ENCODE measurements at regions not wholly inside any gene's neighbourhood (a gene's known extent, or its start where the extent isn't known, plus 50 kb on each side); places are given as distances from the start of the nearest gene placed in this dataset.

- no peak for DNase-seq (ENCODE audit: low read depth in 2 of 2)
These were observed 204.2 kb upstream of the TBC1D5 start for GRCh38 chr3:17946619-17947018.

DNA sequence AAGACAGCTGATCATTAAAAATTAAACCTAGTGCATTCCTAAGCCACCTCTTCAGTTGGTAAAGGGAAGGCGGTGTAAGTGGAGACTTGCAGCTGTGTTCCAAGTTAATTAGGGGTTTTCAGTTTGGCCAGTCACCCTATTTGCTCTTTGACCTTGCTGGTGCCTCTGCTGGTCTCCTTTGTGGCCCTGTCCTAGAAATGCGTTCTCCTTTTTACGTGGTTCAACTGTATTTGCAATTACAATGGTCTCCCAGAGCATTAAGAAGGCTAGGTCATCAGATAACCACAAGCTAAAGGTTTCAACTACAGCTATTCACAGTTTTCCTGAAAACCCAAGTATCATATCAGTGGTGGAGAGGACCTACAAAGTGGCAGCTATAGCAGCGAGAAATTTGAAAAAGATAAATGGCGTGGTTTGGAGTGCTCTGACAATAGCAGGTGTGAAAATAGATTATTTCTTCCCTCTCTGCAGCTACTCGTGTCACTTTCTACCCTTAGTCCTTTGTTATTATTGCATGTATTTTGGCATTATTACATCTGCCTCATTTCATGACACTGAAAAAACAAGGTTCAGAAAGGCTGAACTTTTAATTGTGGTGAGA is 203.5 kb upstream of the TBC1D5 start:
- no peak for DNase-seq (ENCODE audit: low read depth in 2 of 2)

DNA sequence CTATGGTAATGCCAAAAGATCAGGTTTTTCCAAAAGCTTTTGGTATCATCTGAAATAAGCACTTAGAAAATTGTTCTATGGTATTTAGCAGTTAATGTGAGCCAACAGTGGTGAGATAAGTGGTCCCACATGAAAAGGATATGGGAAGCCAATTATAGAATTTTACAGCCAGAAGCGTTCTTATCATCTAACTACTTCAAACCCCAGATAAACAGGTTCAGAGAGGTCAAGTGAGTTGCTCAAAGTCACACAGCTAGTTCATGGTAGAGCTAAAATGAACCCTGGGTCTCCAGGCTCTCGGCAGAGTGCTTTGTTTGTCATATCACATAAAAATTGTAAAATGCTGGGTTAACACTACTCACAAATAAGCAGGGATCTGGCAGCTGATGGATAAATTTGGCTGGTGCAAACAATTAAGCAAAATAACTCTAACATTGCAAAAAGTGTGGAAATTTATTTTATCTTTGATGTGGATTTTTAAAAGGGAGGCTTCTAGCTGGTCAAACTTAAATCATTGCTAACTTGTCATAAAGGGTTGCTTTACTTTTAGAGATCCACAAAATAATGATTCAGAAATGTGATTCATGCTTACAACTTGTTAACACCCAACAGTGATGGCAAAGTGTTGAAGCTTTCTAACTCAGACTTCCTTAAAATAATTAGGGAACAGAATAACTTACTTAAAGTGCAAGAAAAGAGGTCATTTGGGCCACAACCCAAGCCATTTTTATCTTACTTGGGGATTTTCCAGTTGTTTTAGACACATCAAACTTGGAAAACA is 202.8 kb upstream of the TBC1D5 start:
- no peak for DNase-seq (ENCODE audit: low read depth in 2 of 2)

GRCh38 chr3:17942856-17943255 is 200.4 kb upstream of the TBC1D5 start:
- DNase-seq (ENCODE audit: low read depth in 2 of 2) = no peak

- no peak for DNase-seq (ENCODE audit: low read depth in 2 of 2)
These were observed 199.3 kb upstream of the TBC1D5 start for GRCh38 chr3:17941766-17942165.

DNA sequence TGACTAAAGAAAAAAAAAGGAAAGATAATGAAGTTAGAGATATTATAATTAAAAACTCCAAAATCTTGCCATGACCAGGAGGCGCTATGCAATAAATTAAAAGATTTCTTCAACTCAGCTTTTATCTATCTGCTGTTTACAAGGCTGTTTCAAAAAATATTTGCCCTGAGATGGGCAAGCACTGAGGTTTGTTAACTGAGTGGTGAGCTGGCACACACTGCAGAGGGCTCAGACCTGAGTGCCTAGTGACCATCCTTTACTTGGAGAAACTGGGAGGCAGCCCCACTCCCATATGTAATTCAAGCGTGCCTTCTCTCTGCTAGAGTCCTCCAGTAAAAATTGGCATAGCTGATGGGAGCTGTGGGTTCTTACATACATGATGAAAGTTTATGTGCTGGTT is 198.7 kb upstream of the TBC1D5 start:
- DNase-seq (ENCODE audit: low read depth in 2 of 2) = no peak

GRCh38 chr3:17939157-17939556 is 196.7 kb upstream of the TBC1D5 start:
- DNase-seq (ENCODE audit: low read depth in 2 of 2) = no peak

DNA sequence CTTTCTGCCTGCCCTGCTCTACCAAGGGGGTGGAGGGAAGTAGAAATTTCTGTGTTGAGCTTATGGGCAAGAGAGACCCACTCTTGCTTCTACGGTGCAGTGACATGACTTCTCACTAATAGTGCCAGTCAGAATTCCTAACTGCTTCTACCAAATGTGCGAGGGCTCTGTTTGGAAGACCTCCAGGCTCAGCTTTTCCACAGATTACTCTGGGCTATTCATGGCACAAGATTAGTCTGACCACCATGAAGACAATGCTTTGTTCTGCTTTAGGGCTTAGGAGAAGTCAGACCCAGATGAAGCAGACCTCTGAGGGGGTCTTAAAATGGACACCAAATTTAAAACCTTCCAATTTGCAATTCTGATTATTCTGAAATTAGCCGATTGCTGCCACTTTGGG is 195.9 kb upstream of the TBC1D5 start:
- DNase-seq (ENCODE audit: low read depth in 2 of 2) = no peak

DNA sequence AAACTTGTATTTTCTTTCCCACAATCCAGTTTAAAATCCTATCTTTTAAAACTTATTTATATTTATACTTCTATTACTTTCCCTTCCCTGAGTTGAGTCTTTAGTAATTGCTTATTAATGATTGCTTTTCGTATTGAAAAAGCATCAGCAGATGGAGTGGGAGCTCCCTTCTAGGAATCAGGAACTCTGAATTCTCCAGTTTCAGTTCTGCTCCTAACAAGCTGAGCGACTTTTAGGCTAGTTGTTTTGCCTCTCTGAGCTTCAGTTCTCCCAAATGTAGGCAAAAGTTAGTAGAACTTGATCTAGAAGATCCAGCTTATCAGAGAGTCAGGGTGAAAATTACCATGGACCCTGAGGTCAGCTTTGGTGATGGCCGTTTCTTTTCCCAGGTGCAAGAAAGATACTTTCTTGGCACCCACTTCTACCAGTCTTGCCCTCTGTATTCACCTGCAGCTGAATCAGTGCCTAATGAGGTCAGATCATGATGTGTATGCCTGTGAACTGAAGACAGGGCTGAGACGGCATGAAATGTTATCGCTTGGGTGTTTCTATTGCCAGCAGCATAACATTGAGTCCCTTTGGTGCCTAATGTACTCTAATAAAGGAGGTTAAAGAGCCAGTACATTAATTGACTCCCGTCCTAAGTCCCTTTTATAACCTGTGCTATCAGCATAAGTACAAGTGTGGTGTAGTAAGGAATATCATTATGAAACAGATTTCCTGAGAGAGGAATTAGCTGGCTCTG is 194.5 kb upstream of the TBC1D5 start:
- DNase-seq (ENCODE audit: low read depth in 2 of 2) = no peak

GRCh38 chr3:17935222-17935621 is 192.8 kb upstream of the TBC1D5 start:
- no peak for DNase-seq (ENCODE audit: low read depth in 2 of 2)

- no peak for DNase-seq (ENCODE audit: low read depth in 2 of 2)
These were observed 189.8 kb upstream of the TBC1D5 start for GRCh38 chr3:17932136-17932771.

DNA sequence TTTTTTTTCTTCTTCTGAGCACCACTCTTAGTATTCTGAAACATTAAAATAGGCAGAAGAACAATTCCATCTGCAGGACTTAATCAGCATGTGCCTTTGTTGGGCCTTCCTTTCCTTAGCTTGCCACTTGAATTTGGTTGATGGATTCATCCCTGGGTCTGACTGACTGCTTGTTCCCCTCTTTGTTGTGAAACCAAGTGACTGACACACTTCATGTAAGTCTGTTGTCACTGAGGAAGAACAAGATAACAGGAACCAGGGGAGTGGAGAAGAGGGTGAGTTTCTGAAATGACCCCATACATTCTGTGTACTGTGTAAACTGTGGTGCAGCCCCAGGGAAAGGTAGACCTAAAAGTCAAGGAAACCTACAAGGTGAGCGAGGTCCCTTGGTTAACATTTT is 188.7 kb upstream of the TBC1D5 start:
- no peak for DNase-seq (ENCODE audit: low read depth in 2 of 2)

DNA sequence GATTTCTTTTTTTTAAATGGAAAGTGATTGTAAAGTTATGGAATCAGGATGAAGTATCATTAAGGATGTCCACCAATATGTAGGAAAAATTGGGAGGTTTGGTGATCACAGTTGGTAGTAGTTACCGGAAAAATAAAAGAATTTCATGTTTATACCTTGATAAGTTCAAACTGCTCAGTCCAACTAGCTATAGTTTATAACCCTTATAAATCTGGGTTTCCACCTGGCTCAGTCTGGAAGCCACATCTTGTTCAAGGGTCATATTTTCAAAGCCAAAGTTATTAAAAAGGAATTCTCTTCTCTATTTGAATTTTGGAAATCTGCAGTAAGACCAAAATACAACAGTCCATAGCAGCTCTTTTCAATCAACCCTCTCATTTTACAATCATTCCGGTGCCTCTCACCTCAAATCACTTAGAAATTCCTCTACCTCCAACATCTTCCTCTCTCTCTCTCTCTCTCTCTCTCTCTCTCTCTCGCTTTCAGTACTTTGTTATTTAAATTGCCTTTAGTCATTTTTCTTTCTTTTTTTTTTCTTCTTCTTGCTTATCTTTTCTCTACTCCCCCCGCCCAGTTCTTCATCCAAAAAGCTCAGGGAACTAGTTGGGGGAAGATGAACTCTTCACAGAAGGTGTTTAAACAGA is 186.2 kb upstream of the TBC1D5 start:
- DNase-seq (ENCODE audit: low read depth in 2 of 2) = no peak

- no peak for DNase-seq (ENCODE audit: low read depth in 2 of 2)
These were observed 184.6 kb upstream of the TBC1D5 start for GRCh38 chr3:17927036-17927435.

DNA sequence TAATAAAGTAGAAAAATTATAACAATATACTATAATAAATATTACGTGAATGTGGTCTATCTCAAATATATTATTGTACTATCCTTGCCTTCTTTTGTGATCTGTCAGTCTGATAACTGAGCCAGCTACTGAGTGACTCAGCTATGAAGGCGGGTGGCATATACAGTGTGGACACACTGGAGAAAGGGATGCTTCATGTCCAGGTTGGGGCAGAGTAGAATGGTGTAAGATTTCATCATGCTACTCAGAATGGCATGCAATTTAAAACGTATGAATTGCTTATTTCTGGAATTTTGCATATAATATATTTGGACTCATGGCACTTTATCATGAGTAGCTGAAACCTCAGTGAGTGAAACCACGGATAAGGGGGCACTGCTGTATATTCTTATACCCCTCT is 172.9 kb upstream of the TBC1D5 start:
- no peak for DNase-seq (ENCODE audit: low read depth in 2 of 2)

- DNase-seq (ENCODE audit: low read depth in 2 of 2) = no peak
These were observed 170.9 kb upstream of the TBC1D5 start for GRCh38 chr3:17913359-17913758.

DNA sequence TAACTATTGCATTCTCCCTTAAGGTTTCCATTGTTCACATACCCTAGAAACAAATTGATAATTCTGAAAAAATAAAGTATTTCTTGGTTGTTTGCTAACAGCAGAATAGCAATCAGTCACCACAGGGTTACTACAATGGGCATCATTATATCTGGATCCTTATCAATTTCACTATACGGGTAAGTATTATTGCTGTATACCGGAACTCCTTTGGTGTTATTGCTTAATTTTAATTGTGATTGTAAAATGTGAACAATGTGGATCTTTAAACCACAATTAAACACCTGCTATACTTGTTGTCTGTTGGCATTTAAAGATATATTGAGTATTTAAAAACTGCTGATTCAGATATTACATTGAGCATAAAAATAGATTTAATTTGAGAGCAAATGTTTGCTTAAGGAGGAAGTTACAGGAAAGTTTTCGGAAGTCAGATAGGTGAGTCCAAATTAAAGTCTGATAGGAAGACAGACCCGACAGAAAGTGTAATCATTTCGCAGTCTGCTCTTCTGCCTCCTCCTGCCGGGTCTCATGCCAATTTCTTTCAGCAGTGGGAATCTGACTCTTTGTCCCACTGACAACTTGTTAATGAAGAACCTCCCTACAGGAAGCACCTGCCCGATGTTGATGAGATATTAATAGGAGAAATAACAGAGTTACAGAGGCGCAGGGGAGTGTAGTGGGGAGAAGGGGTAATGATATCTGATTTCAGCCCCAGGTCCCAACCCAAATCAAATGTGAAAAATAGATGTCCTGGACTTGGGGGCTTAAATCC is 169.7 kb upstream of the TBC1D5 start:
- DNase-seq (ENCODE audit: low read depth in 2 of 2) = no peak

DNA sequence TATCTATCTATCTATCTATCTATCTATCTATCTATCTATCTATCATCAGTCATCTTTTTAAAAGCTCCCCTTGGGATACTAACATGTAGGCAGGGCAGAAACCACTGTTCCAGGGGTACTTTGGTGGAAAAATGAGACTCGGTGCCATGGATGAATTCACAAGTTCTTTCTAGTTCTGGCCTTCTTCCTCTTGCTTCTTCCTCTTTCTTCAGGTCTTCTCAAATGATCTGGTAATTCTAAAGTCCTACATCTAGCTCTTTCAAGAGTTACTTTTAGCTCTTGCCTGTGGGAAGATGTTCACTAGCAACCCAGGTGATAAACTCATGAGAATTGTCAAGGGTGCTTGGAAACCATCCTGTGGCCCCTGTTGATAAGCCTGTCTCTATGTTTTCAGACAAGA is 168.5 kb upstream of the TBC1D5 start:
- no peak for DNase-seq (ENCODE audit: low read depth in 2 of 2)

DNA sequence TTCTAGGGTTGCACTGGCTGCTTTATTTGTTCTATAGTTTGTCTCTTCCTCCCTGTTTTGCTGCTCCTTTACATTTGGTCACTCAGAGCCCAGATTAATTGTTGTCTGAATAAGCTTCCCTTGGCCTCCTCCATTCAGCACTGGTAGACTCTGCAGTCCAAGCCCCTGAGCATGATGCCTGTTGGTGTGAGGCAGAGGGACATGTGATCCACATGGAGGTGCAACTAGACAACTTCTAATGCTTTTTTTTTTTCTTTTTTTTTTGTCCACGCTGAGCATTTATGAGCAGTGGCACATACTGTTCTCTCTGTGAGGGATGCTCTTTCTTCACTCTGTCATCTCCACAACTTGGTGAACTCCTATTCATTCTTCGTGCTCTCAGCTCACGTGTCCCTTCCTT is 167.3 kb upstream of the TBC1D5 start:
- DNase-seq (ENCODE audit: low read depth in 2 of 2) = no peak

DNA sequence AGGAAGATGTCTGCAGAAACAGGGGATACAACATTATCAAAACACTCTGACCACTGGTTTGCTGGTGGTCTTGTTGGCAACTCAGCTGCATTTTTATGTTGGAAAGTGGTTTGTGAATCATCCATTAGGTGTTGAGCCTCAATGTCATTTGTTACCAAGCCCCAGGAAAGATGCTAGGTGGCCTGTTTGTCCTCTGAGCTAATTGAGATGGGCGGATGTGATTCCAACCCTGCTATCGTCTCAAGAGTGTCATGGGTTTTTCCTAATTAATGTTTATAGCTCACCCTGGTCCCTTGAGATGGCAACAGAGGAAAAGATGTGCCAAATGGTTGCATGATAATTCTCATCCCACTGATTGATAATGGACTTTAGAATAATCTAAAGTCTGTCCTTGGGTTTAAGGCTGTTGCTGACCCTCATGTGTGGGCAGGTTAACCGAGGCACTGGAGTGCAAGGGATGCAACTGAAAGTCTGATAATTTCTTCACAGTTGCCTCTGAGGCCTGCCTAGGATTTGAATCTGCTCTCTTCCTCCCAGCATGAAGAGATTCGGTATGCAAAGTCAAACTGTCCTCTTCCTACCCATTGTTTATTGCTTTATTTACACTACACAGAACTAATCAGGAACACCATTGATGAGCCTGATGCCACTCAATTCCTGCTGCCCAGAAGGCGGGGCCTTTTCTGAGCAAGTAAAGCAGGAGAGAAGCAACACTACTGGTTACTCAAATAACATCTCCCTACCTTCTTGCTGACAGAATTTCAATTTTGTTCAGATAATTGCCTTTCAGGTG is 166.2 kb upstream of the TBC1D5 start:
- DNase-seq (ENCODE audit: low read depth in 2 of 2) = no peak

All from activated CD4-positive, alpha-beta T cell treated with anti-CD3 and anti-CD28 coated beads for 24 hours (primary cell).